Gastrocnemius medialis (tissue), 4 donors: ENCODE measurements at regions not wholly inside any gene's neighbourhood (a gene's known extent, or its start where the extent isn't known, plus 50 kb on each side); places are given as distances from the start of the nearest gene placed in this dataset.
A peak's percentile ranks its signal among the peaks of the same experiment; 100 is the strongest.

Source experiments
- ATAC-seq, 2 donors: fragments of 150-250 bp; one replicate each; pipeline ENCODE4 v1.9.1; 2016
- DNase-seq, 2 donors: peaks; one replicate each; pipeline ENCODE4 v3.0.0-alpha.2; 2019
- H3K27ac ChIP-seq, 4 donors: fragments of 200-600 bp; sonication (generic); 1 replicate in 1 of 4; 2 replicates in 3 of 4; pipeline ENCODE4 v1.5.1; 2016 to 2018; ENCODE audit warnings: mild to moderate bottlenecking in 2 of 4, moderate library complexity in 1 of 4
- H3K27me3 ChIP-seq, 3 donors: fragments of 200-600 bp; sonication (generic) in 2 of 3; 1 replicate in 1 of 3; 2 replicates in 2 of 3; pipeline versions ENCODE4 v1.5.1 to v1.6.0; 2016 to 2019; ENCODE audit warnings: mild to moderate bottlenecking in 1 of 3, moderate library complexity in 1 of 3
- H3K36me3 ChIP-seq, 2 donors: fragments of 200-600 bp; sonication (generic) in 1 of 2; one replicate each; pipeline ENCODE4 v1.5.1; 2017 to 2018
- H3K4me1 ChIP-seq, 2 donors: fragments of 200-600 bp; sonication (generic) in 1 of 2; one replicate each; pipeline ENCODE4 v1.5.1; 2016 to 2017; ENCODE audit warnings: mild to moderate bottlenecking in 2 of 2
- H3K4me3 ChIP-seq, 4 donors: fragments of 200-600 bp; sonication (generic) in 3 of 4; 1 replicate in 1 of 4; 2 replicates in 3 of 4; pipeline ENCODE4 v1.5.1; 2016 to 2019; ENCODE audit warnings: mild to moderate bottlenecking in 2 of 4
- H3K9me3 ChIP-seq, 3 donors: fragments of 200-600 bp; sonication (generic) in 2 of 3; 1 replicate in 1 of 3; 2 replicates in 2 of 3; pipeline ENCODE4 v1.5.1; 2016 to 2019
- CTCF ChIP-seq, 5 experiments: fragments of 450-650 bp in 3 of 5; fragments of 200-600 bp in 2 of 5; sonication (generic) in 2 of 5; IDR thresholded peaks in 4 of 5; conservative IDR thresholded peaks in 1 of 5; 1 replicate in 4 of 5; 2 replicates in 1 of 5; pipeline ENCODE4 v1.5.1; 2016 to 2019; ENCODE audit warnings: antibody characterized with exemption in 5 of 5, mild to moderate bottlenecking in 3 of 5, moderate library complexity in 3 of 5
- POLR2A ChIP-seq, 2 donors: fragments of 450-650 bp; IDR thresholded peaks; one replicate each; pipeline ENCODE4 v1.6.1; 2017; ENCODE audit warnings: antibody characterized with exemption in 2 of 2, mild to moderate bottlenecking in 2 of 2, moderate library complexity in 2 of 2
- in situ Hi-C, 4 donors: fragments of 200-750 bp; cut with MboI; loops; one replicate each; pipeline versions ENCODE4 v1.15.0 to v1.8.0; 2017; ENCODE audit warnings: low sequenced_read_pairs in 4 of 4
- intact Hi-C: fragments of 100-400 bp; cut with DNase I; formaldehyde crosslinking; loops from one replicate; pipeline ENCODE4 v1.15.1; 2023; ENCODE audit warnings: low total_unique reads

GRCh38 chr7:27299861-27300260, 57.3 kb downstream of the EVX1 start:
- H3K9me3 ChIP-seq, result no peaks in the 10 kb centered on the region
- H3K27ac ChIP-seq, result no peak overlapping the region
- no peak for DNase-seq
- H3K4me3 ChIP-seq, result no peak overlapping the region
- H3K36me3 ChIP-seq, result no peaks in the 10 kb centered on the region
- peaks cover 0 to 7% of the 10 kb centered on the region in 2 donors for H3K4me1 ChIP-seq
- ATAC-seq, result no peak
- intact Hi-C loops (no loop called here), in situ Hi-C loops (no loop called here)
- TF ChIP-seq CTCF (IDR thresholded peaks at IDR 0.05 in 4 of 5, conservative IDR thresholded peaks at IDR 0.05 in 1 of 5) (no peak), POLR2A (IDR thresholded peaks at IDR 0.05) (no peak)
- peaks cover 0 to 3% (median 0%) of the 10 kb centered on the region in 3 donors for H3K27me3 ChIP-seq

- in situ Hi-C loops, result no loop called here
- H3K9me3 ChIP-seq, result no peaks in the 10 kb centered on the region
- ATAC-seq, result no peak
Observed at GRCh38 chr7:27300421-27300820, 57.8 kb downstream of the EVX1 start.

GRCh38 chr7:27302590-27302989, 60.0 kb downstream of the EVX1 start:
- Histone ChIP-seq H3K27me3 (peaks cover 0 to 3% (median 0%) of the 10 kb centered on the region in 3 donors), H3K4me1 (peaks cover 2 to 7% of the 10 kb centered on the region in 2 donors), H3K27ac (no peak overlapping the region), H3K36me3 (no peaks in the 10 kb centered on the region), H3K4me3 (no peak overlapping the region), H3K9me3 (no peaks in the 10 kb centered on the region)
- TF ChIP-seq CTCF (IDR thresholded peaks at IDR 0.05 in 4 of 5, conservative IDR thresholded peaks at IDR 0.05 in 1 of 5) (peak in 1 of 5 experiments; percentile 12), POLR2A (IDR thresholded peaks at IDR 0.05) (no peak)
- peak; percentile 20 to 48 for ATAC-seq
- intact Hi-C loops (no loop called here), in situ Hi-C loops (no loop called here)
- DNase-seq, result no peak

More at GRCh38 chr7:27300421-27300820, 57.8 kb downstream of the EVX1 start:
- H3K36me3 ChIP-seq, result no peaks in the 10 kb centered on the region
- H3K27ac ChIP-seq, result no peak overlapping the region
- intact Hi-C loops, result no loop called here
- DNase-seq, result no peak
- TF ChIP-seq POLR2A (IDR thresholded peaks at IDR 0.05), result no peak
- no peak for TF ChIP-seq CTCF (IDR thresholded peaks at IDR 0.05 in 4 of 5, conservative IDR thresholded peaks at IDR 0.05 in 1 of 5)
- H3K27me3 ChIP-seq, result peaks cover 0 to 3% (median 0%) of the 10 kb centered on the region in 3 donors
- H3K4me3 ChIP-seq, result no peak overlapping the region
- H3K4me1 ChIP-seq, result peaks cover 0 to 7% of the 10 kb centered on the region in 2 donors

GRCh38 chr7:27303026-27303425, 60.4 kb downstream of the EVX1 start:
- no peak overlapping the region for H3K4me3 ChIP-seq
- in situ Hi-C loops (no loop called here), intact Hi-C loops (no loop called here)
- peak in 1 of 2 donors; percentile 14 for DNase-seq
- H3K27ac ChIP-seq, result no peak overlapping the region
- H3K4me1 ChIP-seq, result peaks cover 2 to 7% of the 10 kb centered on the region in 2 donors
- no peaks in the 10 kb centered on the region for H3K9me3 ChIP-seq
- no peak for ATAC-seq
- H3K27me3 ChIP-seq, result peaks cover 0 to 3% (median 0%) of the 10 kb centered on the region in 3 donors
- no peaks in the 10 kb centered on the region for H3K36me3 ChIP-seq
- TF ChIP-seq CTCF (IDR thresholded peaks at IDR 0.05 in 4 of 5, conservative IDR thresholded peaks at IDR 0.05 in 1 of 5), result no peak
- no peak for TF ChIP-seq POLR2A (IDR thresholded peaks at IDR 0.05)

GRCh38 chr7:27305854-27306253, 63.3 kb downstream of the EVX1 start:
- DNase-seq (peak in 1 of 2 donors; percentile 17), ATAC-seq (peak; percentile 82 to 93)
- intact Hi-C loops, result no loop called here
- no peak overlapping the region for H3K4me3 ChIP-seq
- H3K9me3 ChIP-seq, result no peaks in the 10 kb centered on the region
- in situ Hi-C loops, result no loop called here
- TF ChIP-seq CTCF (IDR thresholded peaks at IDR 0.05 in 4 of 5, conservative IDR thresholded peaks at IDR 0.05 in 1 of 5) (no peak), POLR2A (IDR thresholded peaks at IDR 0.05) (no peak)
- peaks cover 0 to 2% (median 0%) of the 10 kb centered on the region in 3 donors for H3K27me3 ChIP-seq
- H3K36me3 ChIP-seq, result no peaks in the 10 kb centered on the region
- peak overlapping the region in 3 of 4 donors; percentile 3 to 38 (median 4) for H3K27ac ChIP-seq
- H3K4me1 ChIP-seq, result peaks cover 2 to 7% of the 10 kb centered on the region in 2 donors
